IPS-NIHi7 (cell line): ENCODE measurements at regions not wholly inside any gene's neighbourhood (a gene's known extent, or its start where the extent isn't known, plus 50 kb on each side); places are given as distances from the start of the nearest gene placed in this dataset.

Experiments used
- DNase-seq: peaks from one replicate; pipeline ENCODE4 v3.0.0; 2012; ENCODE audit warnings: mixed read lengths; ENCODE audit errors: extremely low spot score

DNA sequence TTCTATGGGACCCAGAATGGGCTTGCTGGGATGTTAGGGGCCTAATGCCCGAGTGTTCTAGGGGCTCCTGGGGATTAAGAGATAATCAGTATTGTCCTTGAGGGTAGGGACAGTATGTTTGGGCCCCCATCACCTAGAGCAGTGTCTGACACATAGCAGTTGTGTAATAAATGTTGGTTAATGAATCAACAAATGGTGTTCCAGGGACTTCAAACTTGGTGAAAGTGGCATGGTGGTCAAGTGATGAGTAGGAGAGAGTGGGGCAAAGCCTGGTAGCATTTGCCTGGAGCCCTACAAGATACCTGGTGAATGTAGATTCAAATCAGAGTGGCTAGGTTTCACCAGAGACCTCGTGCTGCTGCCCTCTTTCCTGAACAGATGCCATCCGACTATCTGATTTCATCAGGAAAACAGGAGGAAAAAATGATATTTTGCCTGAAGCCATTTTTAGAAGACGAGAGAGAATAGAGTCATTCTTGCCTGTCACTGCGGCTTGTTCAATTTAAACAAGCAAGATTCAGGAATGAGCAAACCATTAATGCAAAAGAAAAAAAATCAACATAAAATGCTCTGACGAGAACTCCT, 117.3 kb downstream of the RPL22L1 start:
- DNase-seq, result no peak

DNA sequence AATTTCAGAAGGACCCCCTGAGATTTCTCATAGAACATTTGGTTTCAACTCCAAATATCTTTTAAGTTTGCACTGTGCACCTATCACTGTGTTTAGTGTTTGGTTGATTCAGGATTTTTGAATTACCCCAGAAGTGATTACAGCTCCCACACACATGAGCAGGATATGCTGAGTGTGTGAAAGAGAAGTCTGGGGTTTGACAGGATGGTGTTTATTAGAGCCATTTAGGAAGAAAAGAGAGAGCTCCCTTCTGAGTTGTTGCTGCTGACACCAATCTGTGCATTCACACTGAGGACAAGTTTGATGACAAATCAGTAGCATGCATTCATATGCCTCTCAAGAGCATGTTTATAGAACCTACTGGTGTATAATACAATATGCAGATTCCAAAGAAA, 118.1 kb downstream of the RPL22L1 start:
- DNase-seq, result no peak

DNA sequence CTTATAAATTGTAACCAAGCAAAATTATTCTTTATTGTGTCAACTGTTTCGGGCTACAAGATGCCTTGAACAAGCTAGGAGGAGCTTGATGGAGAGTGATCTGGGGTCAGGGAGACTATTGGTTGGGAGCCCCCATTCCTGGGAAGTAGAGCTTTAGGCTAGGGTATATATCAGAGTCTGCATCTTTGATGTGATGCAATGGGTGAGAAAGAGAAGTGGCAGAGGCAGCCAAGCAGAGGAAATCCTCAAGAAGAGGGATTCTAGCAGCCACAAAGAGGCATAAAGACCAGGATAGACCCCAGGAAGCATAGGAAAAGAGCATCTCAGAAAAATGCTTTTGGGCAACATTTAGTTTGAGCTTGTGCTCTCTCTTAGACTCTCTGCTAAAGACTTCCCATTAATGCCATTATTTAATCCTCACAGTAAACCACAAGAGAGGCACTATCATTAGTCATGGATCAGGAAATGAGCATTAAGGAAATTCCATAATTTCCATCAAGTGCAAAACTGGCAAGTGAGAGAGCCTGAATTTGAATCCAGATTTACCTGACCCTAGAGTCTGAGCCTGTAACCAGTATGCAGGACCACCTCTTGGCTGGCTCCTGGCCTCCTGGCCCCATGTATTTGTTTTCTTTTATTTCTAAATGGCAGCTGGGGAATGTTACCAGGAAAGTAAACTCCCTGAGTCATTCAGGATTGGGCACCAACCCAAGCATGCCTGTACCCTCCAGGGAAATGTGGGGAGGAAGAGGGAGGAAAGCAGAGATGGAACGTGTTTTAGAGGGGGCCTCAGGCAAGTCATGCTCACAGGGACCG, 118.7 kb downstream of the RPL22L1 start:
- DNase-seq, result no peak

DNA sequence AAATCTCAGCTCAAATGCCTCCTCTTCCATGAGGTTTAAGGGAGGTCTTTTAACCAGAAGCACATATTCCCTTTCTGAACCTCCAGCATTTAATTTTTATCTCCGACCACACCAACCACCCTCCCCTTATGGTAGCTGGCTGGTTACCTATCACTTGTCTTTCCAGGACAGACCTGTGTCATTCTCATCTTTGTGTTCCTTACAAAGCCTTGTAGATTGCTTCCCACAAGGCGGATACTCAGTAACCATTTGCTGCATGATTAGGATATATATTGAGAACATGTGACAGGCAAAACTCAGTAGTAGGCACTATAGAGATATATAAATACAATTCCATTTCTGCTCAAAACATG, 119.5 kb downstream of the RPL22L1 start:
- DNase-seq, result no peak

DNA sequence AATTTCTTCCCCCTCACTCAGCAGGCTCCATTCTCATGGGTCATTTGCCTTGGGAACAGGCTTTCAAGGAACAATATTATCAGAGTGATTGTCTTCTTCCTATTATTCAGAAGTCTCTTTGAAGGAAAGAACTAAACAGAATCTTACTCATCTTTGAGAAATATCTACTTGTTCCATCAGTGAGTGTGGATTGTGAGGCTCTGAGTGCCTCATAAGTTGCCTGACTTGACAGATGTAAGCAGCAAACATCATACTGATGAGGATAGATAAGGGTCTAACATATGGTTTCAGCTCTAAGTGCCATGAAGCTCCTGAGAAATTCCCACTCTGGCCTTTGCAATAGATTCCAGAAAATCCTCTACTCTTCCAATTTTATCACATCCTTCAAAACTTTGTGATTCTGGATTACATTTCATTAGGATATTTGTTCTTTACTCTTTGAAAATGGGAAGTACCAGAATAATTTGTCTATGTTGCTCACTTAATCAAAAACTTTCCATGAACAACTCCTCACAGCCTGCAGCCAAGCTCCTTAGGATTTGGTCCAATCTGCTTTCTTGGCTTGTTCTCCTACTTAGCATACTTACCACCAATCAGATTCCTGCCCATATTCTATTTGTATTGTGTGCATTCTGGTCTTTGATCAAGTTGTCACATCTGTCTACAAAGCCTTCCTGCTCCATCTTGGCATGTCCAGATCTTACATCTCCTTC, 120.1 kb downstream of the RPL22L1 start:
- no peak for DNase-seq

DNA sequence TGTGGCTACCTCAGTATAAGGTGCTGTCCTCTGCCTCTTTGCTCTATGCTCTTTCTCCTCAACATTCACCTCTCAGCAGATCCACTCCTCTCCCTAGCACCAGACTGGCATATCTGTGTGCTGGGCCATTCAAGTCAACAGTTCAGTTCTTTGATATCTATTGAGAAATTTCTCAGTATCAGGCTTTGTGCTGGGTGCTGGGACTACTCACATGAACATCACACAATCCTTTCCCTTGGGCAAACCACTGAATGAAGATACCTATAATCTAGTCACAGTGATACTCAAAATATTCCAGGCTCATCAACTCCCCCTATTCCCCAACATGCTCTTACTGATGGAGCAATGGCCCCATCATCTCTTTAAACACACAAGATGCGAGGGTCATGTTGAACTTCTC, 120.8 kb downstream of the RPL22L1 start:
- no peak for DNase-seq

DNA sequence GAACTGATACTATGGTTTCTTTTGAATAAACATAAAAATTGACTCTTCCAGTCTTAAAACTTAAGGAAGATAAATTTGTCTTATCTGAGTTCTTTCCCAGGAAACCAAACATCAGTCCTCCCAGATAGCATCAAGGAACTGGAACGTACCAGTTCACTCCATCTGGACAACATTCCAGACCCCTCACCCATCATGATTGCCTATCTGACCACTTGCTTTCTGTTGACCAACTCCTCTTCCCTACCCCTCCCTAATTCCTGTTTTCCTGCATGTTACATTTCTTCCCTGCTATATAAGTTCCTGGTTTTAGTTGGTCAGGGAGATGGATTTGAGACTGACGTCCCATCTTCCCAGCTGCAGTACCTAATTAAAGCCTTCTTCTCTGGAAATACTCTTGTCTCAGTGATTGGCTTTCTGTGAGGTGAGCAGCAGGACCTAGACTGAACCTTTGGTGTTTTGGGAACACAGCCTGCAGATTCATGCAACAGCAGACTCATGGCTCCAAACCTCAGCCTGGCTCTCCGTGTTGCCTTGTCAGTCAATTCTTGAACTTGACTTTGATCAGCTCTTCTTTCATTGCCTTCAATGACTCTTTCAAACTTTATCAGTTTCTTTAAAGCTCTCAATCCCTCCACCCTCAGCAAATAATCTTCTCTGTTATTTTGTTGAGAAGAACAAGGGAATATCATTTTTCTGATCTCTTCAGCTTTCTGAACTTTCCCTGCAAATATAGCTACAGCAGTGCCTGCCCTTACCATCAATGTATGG, 123.6 kb downstream of the RPL22L1 start:
- no peak for DNase-seq

DNA sequence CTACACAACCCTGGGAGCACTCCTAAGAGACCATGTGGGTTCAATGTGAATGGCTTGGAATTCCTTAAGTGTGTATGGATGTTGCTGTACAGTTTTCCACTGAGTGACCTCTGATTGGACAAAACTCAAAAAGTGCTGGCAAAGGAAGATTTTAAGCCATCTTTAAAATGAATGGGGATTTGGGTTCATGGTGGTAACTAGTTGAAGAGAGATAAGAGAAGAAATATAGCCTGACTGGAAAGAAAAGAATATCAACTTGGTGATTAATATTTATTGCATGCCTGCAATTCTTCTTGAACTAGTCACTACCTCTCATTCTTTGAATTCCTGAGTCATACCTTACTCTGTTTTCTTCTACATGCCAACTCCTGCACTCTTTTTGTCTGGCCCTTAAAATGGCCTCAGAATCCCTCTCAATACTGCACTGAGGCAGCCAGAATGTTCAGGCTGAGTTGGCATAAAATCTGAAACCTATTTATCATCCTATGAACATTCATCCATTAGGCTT, 124.7 kb downstream of the RPL22L1 start:
- DNase-seq, result no peak

DNA sequence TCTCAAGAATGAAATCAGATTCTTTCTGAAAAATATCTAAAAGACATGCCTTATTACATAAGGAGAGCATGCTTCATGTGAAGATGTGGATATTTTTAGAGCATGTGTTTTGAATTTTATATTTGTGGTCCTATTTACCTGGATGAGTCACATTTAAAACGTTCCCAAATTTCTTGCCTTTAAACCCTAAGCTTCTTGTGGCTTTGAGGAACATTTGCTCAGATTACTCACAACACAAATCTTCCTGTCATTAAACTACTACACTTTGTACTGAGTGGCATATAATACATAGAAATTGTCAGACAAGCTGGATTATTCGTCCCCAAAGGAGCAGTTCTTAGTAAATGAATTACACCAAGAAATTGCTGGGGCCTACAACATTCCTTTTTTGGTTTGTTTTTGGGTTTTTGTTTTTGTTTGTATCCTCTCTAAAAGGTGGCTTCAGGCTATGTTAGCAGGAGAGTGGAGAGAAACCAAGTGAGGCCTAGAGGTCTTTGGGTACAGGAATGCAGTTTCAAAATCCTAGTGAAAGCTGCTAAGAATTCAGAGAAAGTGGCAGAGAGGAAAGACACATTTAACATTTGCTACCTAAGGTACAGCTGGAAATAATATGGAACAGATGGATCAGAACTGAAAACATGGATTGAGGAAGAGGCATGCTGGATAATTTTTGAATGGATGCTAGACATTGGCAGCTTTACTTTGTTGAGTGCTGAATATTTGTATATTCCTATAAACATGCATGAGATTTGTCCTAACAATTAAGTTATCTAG, 128.1 kb downstream of the RPL22L1 start:
- DNase-seq, result no peak

DNA sequence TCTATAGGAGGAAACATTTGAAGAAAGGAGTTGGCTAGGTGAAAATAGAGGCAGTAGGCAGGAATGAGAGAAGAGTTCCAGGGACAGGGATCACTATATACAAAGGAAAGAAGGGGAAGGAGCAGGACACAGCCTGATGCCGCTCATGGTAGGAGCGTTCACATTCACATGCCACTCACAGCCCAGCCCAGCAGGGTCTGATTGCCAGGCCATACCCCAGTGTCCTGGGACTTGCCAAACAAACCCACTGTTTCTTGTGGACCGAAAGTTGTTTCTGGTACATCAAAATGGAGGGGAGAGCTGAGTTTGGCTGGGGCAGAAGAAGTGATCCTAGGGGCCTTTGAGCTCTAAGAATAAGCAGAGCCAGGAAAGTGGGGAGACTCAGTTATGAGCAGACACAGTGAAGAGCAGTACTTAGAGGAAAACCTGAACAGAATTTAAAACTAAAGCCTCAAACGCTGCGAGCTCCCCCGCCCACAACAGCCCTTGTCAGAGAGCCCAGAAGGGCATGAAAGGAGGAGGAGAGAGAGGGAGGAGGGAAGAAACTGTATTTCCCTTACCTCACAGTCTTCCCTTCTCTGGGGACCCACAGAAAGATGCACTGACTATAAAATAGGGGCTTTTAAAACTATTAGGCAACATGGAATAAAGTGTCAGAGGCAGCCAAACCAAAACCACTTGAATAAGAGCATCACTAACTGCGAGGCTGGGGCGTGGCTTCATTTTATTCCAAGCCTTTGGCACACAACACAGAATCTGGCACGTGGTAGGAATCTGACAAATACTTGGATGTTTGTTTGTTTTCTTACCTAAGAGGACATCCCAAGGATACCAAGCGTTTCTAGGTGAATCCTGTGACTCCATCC, 129.0 kb downstream of the RPL22L1 start:
- DNase-seq, result no peak

DNA sequence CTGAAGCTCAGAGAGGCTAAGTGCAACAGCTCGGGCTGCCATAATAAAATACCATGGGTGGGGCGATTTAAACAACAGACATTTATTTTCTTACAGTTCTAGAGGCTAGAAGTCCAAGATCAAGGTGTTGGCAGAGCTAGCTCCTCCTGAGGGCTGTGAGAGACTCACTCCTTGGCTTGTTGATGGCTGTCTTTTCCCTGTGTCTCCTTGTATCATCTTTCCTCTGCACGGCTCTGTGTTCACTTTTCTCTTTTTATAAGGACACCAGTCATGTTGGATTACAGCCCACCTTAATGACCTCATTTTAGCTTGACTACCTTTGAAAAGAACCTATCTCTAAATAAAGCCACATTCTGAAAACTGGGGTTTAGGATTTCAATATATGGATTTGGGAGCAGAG, 129.7 kb downstream of the RPL22L1 start:
- DNase-seq, result no peak

DNA sequence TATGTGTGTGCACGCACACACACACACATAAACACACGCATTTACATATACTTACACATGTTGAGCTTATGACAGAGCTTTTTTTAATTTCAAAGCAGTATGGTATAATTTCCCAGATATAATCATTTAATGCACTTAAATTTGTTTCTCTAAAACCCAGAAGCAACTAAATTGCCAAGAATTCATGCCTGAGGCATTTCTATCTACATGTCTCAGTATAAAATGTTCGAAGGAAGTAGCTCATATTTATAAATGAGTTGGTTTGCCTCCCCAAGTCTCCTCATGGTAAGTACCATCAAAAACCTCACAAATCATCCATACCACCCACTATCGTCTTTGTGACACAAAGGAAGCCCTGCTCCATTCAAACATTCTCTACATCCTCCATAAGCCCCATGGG, 130.6 kb downstream of the RPL22L1 start:
- DNase-seq, result no peak

DNA sequence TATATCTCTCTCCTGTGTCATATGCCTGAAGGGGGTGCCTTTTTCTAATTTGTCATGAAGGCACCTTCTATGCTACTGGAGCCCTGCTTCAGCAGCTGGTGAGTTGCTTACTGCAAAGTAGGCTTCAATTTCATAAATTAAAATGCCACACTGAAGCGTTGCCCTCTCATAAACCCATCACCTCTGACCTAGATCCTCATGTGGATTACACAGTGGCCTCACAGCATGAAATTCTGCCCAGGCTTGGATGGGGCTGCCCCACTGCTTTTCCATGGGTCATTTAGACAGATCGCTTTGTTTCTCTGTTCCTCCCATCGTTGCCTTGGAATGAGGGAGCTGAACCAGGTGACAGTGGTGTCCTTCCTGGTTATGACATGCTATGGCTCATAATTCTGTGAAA, 131.2 kb downstream of the RPL22L1 start:
- no peak for DNase-seq

DNA sequence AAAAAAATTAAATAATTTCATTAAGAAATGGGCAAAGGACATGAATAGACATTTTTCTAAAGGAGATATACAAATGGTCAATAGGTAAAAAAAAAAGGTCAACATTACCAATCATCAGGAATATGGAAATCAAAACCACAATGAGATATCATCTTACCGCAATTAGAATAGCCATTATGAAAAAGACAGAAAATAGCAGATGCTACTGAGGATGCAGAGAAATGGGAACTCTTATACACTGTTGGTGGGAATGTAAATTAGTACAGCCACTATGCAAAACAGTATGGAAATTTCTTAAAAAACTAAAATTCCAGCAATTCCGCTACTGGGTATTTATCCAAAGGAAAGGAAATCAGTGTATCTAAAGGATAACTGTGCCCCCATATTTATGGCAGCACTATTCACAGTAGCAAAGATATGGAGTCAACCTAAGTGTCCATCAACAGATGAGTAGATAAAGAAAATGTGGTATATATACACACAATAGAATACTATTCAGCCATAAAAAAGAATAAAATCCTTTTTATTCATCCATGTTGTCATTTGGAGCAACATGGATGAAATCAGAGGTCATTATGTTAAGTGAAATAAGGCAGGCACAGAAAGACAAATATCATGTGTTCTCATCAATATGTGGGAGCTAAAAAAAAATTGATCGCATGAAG, 132.4 kb downstream of the RPL22L1 start:
- DNase-seq, result no peak

DNA sequence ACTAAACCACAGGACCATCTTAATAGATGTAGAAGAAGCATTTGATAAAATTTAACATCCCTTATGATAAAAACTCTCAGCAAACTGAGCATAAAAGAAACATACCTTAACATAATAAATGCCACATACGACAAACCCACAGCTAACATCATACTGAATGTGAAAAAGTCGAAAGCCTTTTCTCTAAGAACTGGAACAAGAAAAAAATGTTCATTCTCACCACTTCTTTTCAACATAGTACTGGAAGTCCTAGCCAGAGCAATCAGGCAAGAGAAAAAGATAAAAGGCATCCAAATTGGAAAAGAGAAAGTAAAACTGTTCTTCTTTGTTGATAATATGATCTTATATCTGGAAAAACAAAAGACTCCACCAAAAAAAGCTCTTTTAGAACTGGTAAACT, 134.2 kb downstream of the RPL22L1 start:
- DNase-seq, result no peak

DNA sequence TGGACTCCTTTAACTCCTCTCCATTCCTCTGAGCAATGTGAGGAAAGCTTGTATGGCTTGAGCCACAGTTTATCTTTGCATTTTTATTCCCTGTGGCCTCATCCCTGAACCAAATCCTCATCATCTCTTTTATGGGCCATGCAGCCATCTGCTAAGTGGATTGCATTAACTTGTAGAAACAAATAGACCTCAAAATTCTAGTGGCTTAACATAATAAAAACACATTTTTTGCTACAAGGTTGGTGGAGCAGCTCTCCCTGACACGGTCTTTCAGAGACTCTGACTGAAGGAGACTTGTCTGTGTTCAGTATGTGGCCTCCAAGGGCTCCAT, 135.3 kb downstream of the RPL22L1 start:
- no peak for DNase-seq

DNA sequence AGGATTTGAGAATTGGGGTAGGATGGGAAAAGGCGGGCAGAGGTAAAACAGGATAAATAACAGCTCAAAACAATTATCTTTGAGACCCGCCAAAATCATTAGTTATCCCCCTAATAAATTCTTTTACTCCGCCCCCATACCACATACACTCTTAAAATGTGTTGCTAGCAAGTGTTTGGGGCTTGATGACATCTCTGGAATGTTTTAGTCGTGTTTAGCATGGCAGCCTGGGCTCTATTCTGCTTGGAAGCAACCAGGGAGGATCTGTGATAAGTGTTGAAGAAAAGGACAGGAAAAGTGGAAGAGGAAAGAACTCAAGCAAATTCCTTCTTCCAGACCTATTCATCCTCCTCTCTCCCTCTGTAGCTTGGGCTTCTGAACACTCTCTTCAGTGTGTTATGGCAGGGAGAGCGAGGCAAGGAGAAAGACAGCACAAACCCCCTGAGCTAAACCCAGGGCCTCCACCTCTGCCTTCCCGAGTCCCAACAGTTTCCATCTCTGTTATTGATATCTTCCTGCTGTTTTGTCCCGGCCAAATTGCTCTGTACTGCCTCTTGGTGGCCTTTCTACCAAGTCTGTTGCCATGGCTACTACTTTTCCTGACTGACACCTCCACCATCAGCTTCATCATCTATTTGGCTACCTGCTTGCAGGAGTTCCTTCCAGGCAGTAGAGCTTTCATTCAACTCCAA, 135.8 kb downstream of the RPL22L1 start:
- no peak for DNase-seq

DNA sequence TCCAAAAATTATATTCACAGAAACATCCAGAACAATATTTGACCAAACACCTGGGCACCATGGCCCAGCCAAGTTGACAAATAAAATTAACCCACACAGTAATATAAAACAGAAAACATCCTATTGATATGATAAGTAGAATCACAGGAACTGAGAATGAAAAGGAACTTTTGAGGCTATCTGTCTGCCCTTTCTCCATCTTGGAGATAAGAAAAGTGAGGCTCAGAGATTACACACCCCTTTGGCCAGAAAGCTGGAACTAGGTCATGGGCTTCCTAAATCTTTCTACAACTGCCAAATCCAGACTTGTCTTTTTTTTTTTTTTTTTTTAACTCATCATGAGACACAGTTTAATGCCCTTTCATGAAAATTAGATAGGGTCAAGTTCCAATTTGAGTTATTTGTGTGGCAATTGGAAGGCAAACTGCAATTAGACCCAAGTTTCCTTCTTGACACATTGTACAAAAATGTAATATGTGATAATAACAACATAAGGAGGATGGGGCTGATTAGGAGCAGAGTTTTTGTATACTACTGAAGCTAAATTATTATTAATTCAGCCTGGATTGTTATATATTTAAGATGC, 137.2 kb downstream of the RPL22L1 start:
- no peak for DNase-seq

DNA sequence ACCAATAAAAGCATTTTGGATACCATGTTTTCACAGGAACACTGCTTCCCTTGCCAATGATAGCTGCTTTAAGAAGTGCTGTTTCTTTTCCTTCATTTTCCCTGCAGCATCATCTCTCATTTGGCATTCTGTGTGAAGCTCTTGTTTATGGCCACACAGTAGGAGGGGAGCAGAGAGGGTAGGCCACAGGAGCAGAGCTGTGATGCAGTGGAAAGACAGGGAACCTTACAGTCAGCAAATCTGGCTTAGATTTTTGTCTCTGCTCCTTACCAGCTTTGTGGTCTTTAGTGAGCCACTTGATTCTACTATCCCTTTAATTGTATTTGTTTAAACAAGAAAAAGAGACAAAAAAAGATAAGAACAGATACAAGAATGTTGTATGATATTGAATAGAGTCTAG, 138.7 kb downstream of the RPL22L1 start:
- DNase-seq, result no peak
